ENCODE measurements at regions not wholly inside any gene's neighbourhood (a gene's known extent, or its start where the extent isn't known, plus 50 kb on each side); places are given as distances from the start of the nearest gene placed in this dataset.

- Histone ChIP-seq H3K27ac (no peak overlapping the region), H3K27me3 (no peaks in the 10 kb centered on the region), H3K9me3 (no peaks in the 10 kb centered on the region), H3K36me3 (no peaks in the 10 kb centered on the region), H3K4me3 (no peak overlapping the region), H3K4me1 (no peaks in the 10 kb centered on the region)
- DNase-seq: no peak
- TF ChIP-seq CTCF (IDR thresholded peaks at IDR 0.05): no peak
- intact Hi-C loops (cut with DNase I; ENCODE audit: low total_unique reads): no loop called here
Observed at GRCh38 chr10:2256241-2256640, 518.9 kb upstream of the ADARB2 start.

- Histone ChIP-seq H3K4me1 (no peaks in the 10 kb centered on the region), H3K9me3 (no peaks in the 10 kb centered on the region), H3K4me3 (no peak overlapping the region), H3K36me3 (no peaks in the 10 kb centered on the region), H3K27ac (no peak overlapping the region), H3K27me3 (no peaks in the 10 kb centered on the region)
- no peak for DNase-seq
- intact Hi-C loops (cut with DNase I; ENCODE audit: low total_unique reads): no loop called here
- TF ChIP-seq CTCF (IDR thresholded peaks at IDR 0.05): no peak
Observed at GRCh38 chr10:2252096-2252495, 514.8 kb upstream of the ADARB2 start.

DNA sequence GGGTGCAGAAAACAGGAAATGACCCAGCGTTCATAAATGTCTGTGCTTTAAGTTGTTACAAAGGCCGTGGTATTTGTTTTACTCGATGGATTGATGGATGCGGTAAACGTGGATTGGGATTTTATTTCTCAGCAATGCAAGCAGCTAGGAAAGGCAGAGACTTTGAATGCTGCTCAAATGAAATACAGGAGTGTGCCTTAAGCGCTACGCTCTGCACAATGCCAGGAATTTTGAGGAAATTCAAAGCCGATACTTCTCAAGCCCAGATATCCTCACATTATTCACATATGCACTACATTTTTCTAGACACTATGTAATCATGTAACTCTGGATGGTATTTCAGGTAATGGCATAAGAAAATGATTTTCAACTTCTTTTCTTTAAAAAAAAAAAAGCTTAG lies 514.3 kb upstream of the ADARB2 start:
- no peak overlapping the region for H3K4me3 ChIP-seq
- no peaks in the 10 kb centered on the region for H3K9me3 ChIP-seq
- no peak for DNase-seq
- H3K27ac ChIP-seq: no peak overlapping the region
- no peaks in the 10 kb centered on the region for H3K4me1 ChIP-seq
- intact Hi-C loops (cut with DNase I; ENCODE audit: low total_unique reads): no loop called here
- H3K36me3 ChIP-seq: no peaks in the 10 kb centered on the region
- no peaks in the 10 kb centered on the region for H3K27me3 ChIP-seq
- TF ChIP-seq CTCF (IDR thresholded peaks at IDR 0.05): no peak

DNA sequence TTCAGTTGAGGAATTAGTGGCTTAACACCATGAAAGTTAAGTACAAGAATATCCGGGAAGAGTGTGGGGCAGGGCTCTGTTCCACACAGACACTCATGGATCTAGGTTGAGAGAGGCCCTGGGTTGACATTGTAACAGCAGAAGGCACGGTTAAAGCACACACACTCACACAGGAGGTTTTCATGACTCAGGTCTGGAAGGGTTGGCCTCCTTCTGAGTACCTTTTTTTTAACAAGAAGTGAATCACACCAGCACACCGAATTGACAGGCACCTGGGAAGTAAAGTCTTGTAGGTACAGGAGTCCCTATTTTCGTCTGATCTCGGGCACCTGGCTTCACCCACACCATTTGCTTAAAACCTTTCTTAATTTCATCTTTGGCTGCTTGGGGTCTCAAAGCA lies 509.4 kb upstream of the ADARB2 start:
- Histone ChIP-seq H3K27me3 (no peaks in the 10 kb centered on the region), H3K9me3 (no peaks in the 10 kb centered on the region), H3K27ac (no peak overlapping the region), H3K4me3 (no peak overlapping the region), H3K36me3 (no peaks in the 10 kb centered on the region), H3K4me1 (no peaks in the 10 kb centered on the region)
- no peak for DNase-seq
- TF ChIP-seq CTCF (IDR thresholded peaks at IDR 0.05): no peak
- intact Hi-C loops (cut with DNase I; ENCODE audit: low total_unique reads): no loop called here

GRCh38 chr10:2245580-2245979 lies 508.3 kb upstream of the ADARB2 start:
- Histone ChIP-seq H3K4me3 (no peak overlapping the region), H3K27me3 (no peaks in the 10 kb centered on the region), H3K36me3 (no peaks in the 10 kb centered on the region), H3K4me1 (no peaks in the 10 kb centered on the region), H3K27ac (no peak overlapping the region), H3K9me3 (no peaks in the 10 kb centered on the region)
- no peak for DNase-seq
- TF ChIP-seq CTCF (IDR thresholded peaks at IDR 0.05): no peak
- intact Hi-C loops (cut with DNase I; ENCODE audit: low total_unique reads): no loop called here

DNA sequence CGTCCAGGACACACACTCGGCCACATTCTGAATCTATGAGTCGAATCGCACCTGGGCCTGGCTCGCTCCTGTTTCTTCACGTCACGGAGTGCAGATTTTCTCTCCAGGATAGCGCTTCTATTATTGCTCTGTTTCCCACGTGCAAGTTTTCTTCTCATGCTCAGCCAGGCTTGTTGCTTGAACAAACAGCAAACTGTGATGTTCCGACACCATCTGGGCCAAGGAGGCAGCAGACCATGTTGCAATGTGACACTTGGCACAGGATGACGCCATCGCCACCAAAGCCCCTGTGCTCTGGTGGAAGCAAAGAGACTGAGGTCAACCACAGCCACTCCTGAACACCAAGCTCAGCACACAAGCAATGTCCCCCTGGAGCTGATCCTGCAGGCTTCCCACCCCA lies 507.1 kb upstream of the ADARB2 start:
- Histone ChIP-seq H3K4me1 (no peaks in the 10 kb centered on the region), H3K27me3 (no peaks in the 10 kb centered on the region), H3K9me3 (no peaks in the 10 kb centered on the region), H3K4me3 (no peak overlapping the region), H3K36me3 (no peaks in the 10 kb centered on the region), H3K27ac (no peak overlapping the region)
- no peak for TF ChIP-seq CTCF (IDR thresholded peaks at IDR 0.05)
- DNase-seq: no peak
- intact Hi-C loops (cut with DNase I; ENCODE audit: low total_unique reads): no loop called here

All from tibial artery (tissue), 4 donors.